ENCODE measurements at regions not wholly inside any gene's neighbourhood (a gene's known extent, or its start where the extent isn't known, plus 50 kb on each side); places are given as distances from the start of the nearest gene placed in this dataset.

DNA sequence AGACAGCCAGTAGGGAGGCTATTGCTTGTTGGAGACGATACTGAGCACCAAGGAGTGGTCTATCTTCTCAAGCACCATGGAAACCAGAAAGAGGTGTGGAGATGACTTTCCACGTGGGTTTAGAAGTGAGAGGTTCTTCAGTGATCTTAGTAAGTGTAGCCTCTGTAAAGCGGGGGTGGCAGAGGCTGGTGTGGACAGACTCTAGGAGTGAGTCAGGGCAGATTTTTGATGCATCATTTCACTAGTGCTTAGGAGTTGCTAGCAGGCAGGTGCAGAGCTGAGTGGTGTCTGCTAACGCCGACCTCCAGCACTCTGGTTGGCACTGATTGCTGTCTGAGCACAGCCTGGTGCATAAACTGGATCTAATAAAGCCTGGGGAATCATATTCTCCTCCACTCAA lies 78.4 kb upstream of the ADO start:
- no peak overlapping the region for H3K4me3 ChIP-seq (ENCODE audit: low read length in 2 of 2)
- no peaks in the 10 kb centered on the region for H3K27me3 ChIP-seq (ENCODE audit: control insufficient read depth in 2 of 2, insufficient read depth in 2 of 2, low read length in 2 of 2)
- no peaks in the 10 kb centered on the region for H3K4me1 ChIP-seq (ENCODE audit: control insufficient read depth in 2 of 2, insufficient read depth in 2 of 2, low read length in 2 of 2)
- H3K27ac ChIP-seq (ENCODE audit: low read depth in 2 of 2, low read length in 2 of 2): no peak overlapping the region
- H3K9me3 ChIP-seq (ENCODE audit: control insufficient read depth in 2 of 2, low read length in 2 of 2): no peaks in the 10 kb centered on the region
- no peak overlapping the region for H3K9ac ChIP-seq (ENCODE audit: low read depth in 1 of 2, low read length in 2 of 2)
- H3K36me3 ChIP-seq (ENCODE audit: control insufficient read depth in 2 of 2, insufficient read depth in 2 of 2, low read length in 2 of 2): no peaks in the 10 kb centered on the region

DNA sequence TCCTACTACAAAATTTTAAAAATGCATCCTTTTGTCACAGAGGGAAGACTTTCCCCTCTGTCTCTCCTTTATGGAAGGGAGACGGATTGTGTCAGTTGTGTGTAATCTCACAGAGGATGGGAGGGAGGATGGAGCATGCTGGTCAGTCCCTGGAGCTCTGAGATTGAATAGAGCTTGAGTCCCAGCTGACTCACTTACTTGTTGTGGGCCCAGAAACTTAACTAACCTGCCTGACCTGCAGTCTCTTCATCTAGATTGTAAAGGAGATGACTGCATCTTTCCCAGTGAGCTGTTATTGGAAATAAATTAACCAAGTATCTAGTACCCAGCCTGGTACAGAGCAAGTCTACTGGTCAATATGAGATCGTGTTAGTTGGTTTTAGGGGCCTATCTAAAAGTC lies 77.9 kb upstream of the ADO start:
- Histone ChIP-seq H3K27me3 (ENCODE audit: control insufficient read depth in 2 of 2, insufficient read depth in 2 of 2, low read length in 2 of 2) (no peaks in the 10 kb centered on the region), H3K9ac (ENCODE audit: low read depth in 1 of 2, low read length in 2 of 2) (no peak overlapping the region), H3K4me1 (ENCODE audit: control insufficient read depth in 2 of 2, insufficient read depth in 2 of 2, low read length in 2 of 2) (no peaks in the 10 kb centered on the region), H3K27ac (ENCODE audit: low read depth in 2 of 2, low read length in 2 of 2) (no peak overlapping the region), H3K36me3 (ENCODE audit: control insufficient read depth in 2 of 2, insufficient read depth in 2 of 2, low read length in 2 of 2) (no peaks in the 10 kb centered on the region), H3K9me3 (ENCODE audit: control insufficient read depth in 2 of 2, low read length in 2 of 2) (no peaks in the 10 kb centered on the region), H3K4me3 (ENCODE audit: low read length in 2 of 2) (no peak overlapping the region)

DNA sequence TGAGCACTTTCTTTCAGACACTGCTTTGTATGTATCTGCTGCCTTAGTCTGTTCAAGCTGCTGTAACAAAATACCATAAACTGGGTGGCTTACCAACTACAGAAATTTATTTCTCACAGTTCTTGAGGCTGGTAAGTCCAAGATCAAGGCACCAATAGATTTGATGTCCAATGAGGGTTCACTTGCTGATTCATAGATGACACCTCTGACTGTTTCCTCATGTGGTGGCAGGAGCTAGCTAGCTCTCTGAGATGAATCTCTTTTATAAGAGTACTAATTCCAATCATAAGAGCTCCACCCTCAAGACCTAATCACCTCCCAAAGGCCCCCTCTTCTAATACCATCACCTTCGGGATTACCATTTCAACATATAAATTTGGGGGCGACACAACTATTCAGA lies 76.6 kb upstream of the ADO start:
- H3K9me3 ChIP-seq (ENCODE audit: control insufficient read depth in 2 of 2, low read length in 2 of 2): no peaks in the 10 kb centered on the region
- no peaks in the 10 kb centered on the region for H3K27me3 ChIP-seq (ENCODE audit: control insufficient read depth in 2 of 2, insufficient read depth in 2 of 2, low read length in 2 of 2)
- no peak overlapping the region for H3K4me3 ChIP-seq (ENCODE audit: low read length in 2 of 2)
- H3K4me1 ChIP-seq (ENCODE audit: control insufficient read depth in 2 of 2, insufficient read depth in 2 of 2, low read length in 2 of 2): no peaks in the 10 kb centered on the region
- no peak overlapping the region for H3K27ac ChIP-seq (ENCODE audit: low read depth in 2 of 2, low read length in 2 of 2)
- H3K36me3 ChIP-seq (ENCODE audit: control insufficient read depth in 2 of 2, insufficient read depth in 2 of 2, low read length in 2 of 2): no peaks in the 10 kb centered on the region
- no peak overlapping the region for H3K9ac ChIP-seq (ENCODE audit: low read depth in 1 of 2, low read length in 2 of 2)

DNA sequence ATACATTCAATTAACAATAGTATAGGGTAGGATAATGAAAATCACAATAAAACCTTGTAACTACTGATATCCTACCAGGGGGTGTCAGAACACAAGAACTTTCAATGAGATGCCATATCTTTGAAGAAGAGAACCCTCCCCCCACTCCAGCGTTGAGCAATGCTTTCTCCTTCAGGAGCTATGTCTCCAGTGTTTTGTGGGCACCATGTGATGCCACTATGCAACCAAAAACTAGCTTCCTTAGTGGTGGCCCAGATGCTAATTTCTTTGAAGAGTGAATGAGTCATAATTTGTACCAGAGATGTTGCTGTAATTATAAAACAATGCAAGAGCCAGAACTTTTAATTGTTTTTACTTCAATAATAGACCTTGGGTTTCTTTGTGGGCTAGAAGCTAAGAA lies 76.0 kb upstream of the ADO start:
- Histone ChIP-seq H3K27ac (ENCODE audit: low read depth in 2 of 2, low read length in 2 of 2) (no peak overlapping the region), H3K36me3 (ENCODE audit: control insufficient read depth in 2 of 2, insufficient read depth in 2 of 2, low read length in 2 of 2) (no peaks in the 10 kb centered on the region), H3K9me3 (ENCODE audit: control insufficient read depth in 2 of 2, low read length in 2 of 2) (no peaks in the 10 kb centered on the region), H3K27me3 (ENCODE audit: control insufficient read depth in 2 of 2, insufficient read depth in 2 of 2, low read length in 2 of 2) (no peaks in the 10 kb centered on the region), H3K4me1 (ENCODE audit: control insufficient read depth in 2 of 2, insufficient read depth in 2 of 2, low read length in 2 of 2) (peaks cover 0 to 2% of the 10 kb centered on the region in 2 donors), H3K4me3 (ENCODE audit: low read length in 2 of 2) (no peak overlapping the region), H3K9ac (ENCODE audit: low read depth in 1 of 2, low read length in 2 of 2) (no peak overlapping the region)

DNA sequence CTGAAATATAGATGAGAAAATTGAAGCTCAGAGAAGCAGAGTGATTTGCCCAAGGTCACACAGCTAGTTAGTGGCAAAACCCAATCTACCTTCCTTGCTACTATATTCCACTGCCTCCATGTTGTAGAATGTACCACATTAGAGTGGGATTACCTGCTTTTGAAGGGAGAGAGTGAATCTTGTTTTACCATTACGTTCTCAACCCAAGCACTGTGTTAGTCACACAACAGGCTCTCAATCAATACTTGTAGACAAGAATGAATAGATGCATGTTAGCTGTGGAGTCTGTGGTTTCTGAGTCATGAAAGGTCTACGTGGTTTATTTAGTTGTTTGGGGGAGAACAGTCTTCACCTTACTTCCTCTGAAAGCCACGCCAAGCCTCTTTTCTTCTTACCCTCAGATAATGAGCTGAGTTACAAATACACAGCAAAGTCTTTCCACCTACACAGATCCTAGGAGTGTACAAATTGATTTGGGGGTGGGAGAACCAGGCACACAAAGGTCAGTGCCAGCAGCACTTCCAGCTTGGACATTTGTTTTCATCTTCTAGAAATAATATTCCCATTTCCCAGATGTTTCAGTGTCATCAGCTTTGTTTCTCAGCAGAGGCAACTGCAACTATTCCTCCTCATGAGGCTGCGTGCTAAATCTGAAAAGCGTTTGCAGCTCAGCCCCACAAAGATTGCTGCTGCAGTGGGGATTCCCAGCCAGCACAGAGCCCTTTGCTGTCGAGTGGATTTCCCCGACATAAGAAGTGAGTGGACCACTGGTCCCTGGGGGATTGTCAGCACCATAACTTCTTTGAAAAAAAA lies 71.5 kb upstream of the ADO start:
- Histone ChIP-seq H3K36me3 (ENCODE audit: control insufficient read depth in 2 of 2, insufficient read depth in 2 of 2, low read length in 2 of 2) (no peaks in the 10 kb centered on the region), H3K27ac (ENCODE audit: low read depth in 2 of 2, low read length in 2 of 2) (no peak overlapping the region), H3K9ac (ENCODE audit: low read depth in 1 of 2, low read length in 2 of 2) (no peak overlapping the region), H3K9me3 (ENCODE audit: control insufficient read depth in 2 of 2, low read length in 2 of 2) (no peaks in the 10 kb centered on the region), H3K27me3 (ENCODE audit: control insufficient read depth in 2 of 2, insufficient read depth in 2 of 2, low read length in 2 of 2) (no peaks in the 10 kb centered on the region), H3K4me1 (ENCODE audit: control insufficient read depth in 2 of 2, insufficient read depth in 2 of 2, low read length in 2 of 2) (peaks cover 0 to 6% of the 10 kb centered on the region in 2 donors), H3K4me3 (ENCODE audit: low read length in 2 of 2) (no peak overlapping the region)

DNA sequence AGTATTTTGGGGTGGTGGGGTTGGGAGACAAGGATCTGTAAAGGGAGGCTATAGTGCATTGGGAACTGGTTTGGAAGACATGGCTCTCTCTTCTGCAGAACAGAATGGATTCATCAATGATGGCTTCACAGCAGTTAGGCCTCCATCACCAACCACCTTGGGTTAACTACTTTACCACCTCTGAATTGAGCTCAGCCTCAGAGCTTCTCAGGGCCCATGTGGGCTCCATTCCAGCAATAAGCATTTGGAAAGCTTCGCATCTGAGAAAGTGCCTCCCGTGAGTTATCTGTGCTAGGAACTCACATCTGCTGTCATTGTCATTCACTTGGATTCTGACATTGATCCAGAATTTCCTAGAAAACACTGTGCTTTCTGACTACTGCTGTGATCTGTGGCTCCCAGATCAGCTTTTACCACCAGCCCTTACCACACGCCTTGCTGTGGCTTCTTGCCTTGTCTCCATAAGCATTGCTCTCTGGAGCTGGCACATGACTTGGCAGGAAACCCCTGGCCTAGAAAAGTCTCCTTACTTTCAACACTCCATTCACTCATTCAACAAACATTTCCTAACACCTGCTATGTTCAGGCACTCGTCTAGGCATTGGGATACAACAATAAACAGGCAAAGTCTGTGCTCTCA lies 70.7 kb upstream of the ADO start:
- no peak overlapping the region for H3K4me3 ChIP-seq (ENCODE audit: low read length in 2 of 2)
- no peaks in the 10 kb centered on the region for H3K36me3 ChIP-seq (ENCODE audit: control insufficient read depth in 2 of 2, insufficient read depth in 2 of 2, low read length in 2 of 2)
- H3K27ac ChIP-seq (ENCODE audit: low read depth in 2 of 2, low read length in 2 of 2): no peak overlapping the region
- peaks cover 0 to 6% of the 10 kb centered on the region in 2 donors for H3K4me1 ChIP-seq (ENCODE audit: control insufficient read depth in 2 of 2, insufficient read depth in 2 of 2, low read length in 2 of 2)
- H3K9ac ChIP-seq (ENCODE audit: low read depth in 1 of 2, low read length in 2 of 2): no peak overlapping the region
- H3K27me3 ChIP-seq (ENCODE audit: control insufficient read depth in 2 of 2, insufficient read depth in 2 of 2, low read length in 2 of 2): no peaks in the 10 kb centered on the region
- H3K9me3 ChIP-seq (ENCODE audit: control insufficient read depth in 2 of 2, low read length in 2 of 2): no peaks in the 10 kb centered on the region

DNA sequence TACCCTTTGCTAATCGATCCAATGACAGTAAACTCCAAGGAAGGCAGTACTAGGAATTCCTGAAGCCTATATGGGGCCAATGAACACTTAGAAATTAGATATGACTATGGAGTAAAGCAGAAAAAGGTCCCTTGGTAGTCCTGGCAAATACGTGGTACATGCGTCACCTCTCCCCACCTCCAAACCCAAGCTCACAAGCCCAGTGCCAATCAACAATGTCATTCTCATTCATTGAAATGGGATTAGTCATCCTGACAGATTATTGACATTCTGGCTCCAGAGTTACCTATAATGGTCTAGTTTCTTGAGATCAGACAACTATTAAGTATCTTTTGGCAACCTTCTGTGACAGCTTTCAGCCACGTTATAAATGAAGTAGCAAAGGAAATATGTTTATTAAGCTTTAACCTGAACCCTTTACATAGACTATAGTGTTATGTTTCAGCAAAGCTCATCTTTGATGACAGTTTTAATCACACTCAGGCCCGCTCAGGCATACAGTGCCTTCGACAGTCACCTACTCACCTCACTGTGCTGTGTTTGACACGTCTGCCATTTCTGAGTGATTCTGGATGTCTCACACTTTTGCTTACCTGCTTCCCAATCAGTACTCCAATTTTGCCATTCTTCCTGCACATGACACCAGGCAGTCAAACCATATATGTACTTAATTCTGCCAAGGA lies 69.6 kb upstream of the ADO start:
- Histone ChIP-seq H3K27ac (ENCODE audit: low read depth in 2 of 2, low read length in 2 of 2) (no peak overlapping the region), H3K9me3 (ENCODE audit: control insufficient read depth in 2 of 2, low read length in 2 of 2) (no peaks in the 10 kb centered on the region), H3K27me3 (ENCODE audit: control insufficient read depth in 2 of 2, insufficient read depth in 2 of 2, low read length in 2 of 2) (no peaks in the 10 kb centered on the region), H3K4me1 (ENCODE audit: control insufficient read depth in 2 of 2, insufficient read depth in 2 of 2, low read length in 2 of 2) (peaks cover 0 to 6% of the 10 kb centered on the region in 2 donors), H3K9ac (ENCODE audit: low read depth in 1 of 2, low read length in 2 of 2) (no peak overlapping the region), H3K4me3 (ENCODE audit: low read length in 2 of 2) (no peak overlapping the region), H3K36me3 (ENCODE audit: control insufficient read depth in 2 of 2, insufficient read depth in 2 of 2, low read length in 2 of 2) (no peaks in the 10 kb centered on the region)

DNA sequence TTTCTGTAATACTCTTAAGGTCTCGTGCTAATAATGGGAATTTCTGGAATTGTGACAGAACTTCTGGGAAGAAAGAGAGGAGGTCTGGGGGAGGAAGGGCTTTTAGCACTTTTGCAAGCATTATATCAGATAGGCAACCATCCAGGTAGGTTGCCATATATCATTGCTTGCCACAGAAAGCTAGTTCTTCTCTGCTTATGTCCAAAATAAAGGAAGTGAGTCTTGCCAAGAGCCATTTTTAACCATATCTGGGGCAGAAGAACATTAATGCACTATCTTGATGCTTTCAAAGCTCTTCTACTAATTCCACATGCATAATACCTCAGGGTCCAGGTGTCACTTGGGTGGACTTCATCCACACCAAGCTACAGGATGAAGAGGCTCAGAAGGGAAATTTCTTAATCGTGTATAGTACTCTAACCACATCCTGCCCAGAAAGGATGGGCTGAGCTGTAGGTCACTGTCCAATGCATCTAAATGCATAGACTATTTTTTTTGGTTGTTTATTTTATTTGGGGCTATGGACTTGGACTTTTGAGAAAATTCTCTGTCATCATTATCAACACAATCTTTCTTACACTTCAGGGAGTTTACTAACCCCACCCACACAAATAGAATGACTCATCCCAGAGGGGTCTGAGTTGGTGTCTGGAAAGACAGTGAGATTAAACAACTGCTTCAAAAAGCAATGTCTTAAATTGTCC lies 68.9 kb upstream of the ADO start:
- no peaks in the 10 kb centered on the region for H3K9me3 ChIP-seq (ENCODE audit: control insufficient read depth in 2 of 2, low read length in 2 of 2)
- H3K27ac ChIP-seq (ENCODE audit: low read depth in 2 of 2, low read length in 2 of 2): no peak overlapping the region
- H3K9ac ChIP-seq (ENCODE audit: low read depth in 1 of 2, low read length in 2 of 2): no peak overlapping the region
- H3K27me3 ChIP-seq (ENCODE audit: control insufficient read depth in 2 of 2, insufficient read depth in 2 of 2, low read length in 2 of 2): no peaks in the 10 kb centered on the region
- no peak overlapping the region for H3K4me3 ChIP-seq (ENCODE audit: low read length in 2 of 2)
- peaks cover 0 to 6% of the 10 kb centered on the region in 2 donors for H3K4me1 ChIP-seq (ENCODE audit: control insufficient read depth in 2 of 2, insufficient read depth in 2 of 2, low read length in 2 of 2)
- no peaks in the 10 kb centered on the region for H3K36me3 ChIP-seq (ENCODE audit: control insufficient read depth in 2 of 2, insufficient read depth in 2 of 2, low read length in 2 of 2)

DNA sequence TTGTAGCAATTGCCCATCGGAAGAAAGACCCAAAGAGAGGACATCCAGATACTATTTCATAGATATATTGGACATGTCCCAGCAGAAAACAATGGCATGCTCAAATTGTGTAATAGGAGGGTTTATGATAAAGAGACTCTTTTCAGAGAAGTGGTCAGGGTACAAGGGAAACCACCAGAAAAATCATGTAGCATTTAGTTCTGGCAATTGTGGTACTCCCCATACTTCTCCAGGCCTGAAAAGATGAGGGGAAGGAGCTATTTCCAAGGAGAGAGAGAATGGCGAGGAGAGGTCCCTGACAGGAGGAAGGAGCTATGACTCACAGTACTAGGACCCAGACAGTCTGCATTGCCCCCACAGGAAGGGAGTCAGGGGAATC lies 68.4 kb upstream of the ADO start:
- no peak overlapping the region for H3K9ac ChIP-seq (ENCODE audit: low read depth in 1 of 2, low read length in 2 of 2)
- no peaks in the 10 kb centered on the region for H3K27me3 ChIP-seq (ENCODE audit: control insufficient read depth in 2 of 2, insufficient read depth in 2 of 2, low read length in 2 of 2)
- H3K4me3 ChIP-seq (ENCODE audit: low read length in 2 of 2): no peak overlapping the region
- H3K4me1 ChIP-seq (ENCODE audit: control insufficient read depth in 2 of 2, insufficient read depth in 2 of 2, low read length in 2 of 2): peaks cover 0 to 6% of the 10 kb centered on the region in 2 donors
- no peaks in the 10 kb centered on the region for H3K36me3 ChIP-seq (ENCODE audit: control insufficient read depth in 2 of 2, insufficient read depth in 2 of 2, low read length in 2 of 2)
- no peaks in the 10 kb centered on the region for H3K9me3 ChIP-seq (ENCODE audit: control insufficient read depth in 2 of 2, low read length in 2 of 2)
- no peak overlapping the region for H3K27ac ChIP-seq (ENCODE audit: low read depth in 2 of 2, low read length in 2 of 2)

DNA sequence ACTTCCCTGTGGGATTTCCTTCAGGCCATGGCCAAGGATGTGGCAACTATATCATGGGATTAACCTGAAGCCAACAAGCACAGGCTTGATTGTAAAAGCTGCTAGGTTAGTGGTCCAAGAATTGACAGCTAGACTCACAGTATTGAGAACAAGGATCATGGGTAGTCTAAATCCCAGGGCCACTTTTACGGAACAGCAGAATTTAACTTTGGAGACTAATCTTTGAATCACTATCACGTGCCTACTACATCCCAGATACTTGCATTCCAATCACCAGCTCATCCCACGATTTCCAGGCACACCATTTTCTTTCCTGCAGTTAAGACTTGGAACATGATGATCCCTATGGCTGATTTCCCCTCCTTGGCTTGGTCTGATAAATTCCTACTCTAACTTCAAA lies 65.6 kb upstream of the ADO start:
- no peak overlapping the region for H3K4me3 ChIP-seq (ENCODE audit: low read length in 2 of 2)
- no peaks in the 10 kb centered on the region for H3K4me1 ChIP-seq (ENCODE audit: control insufficient read depth in 2 of 2, insufficient read depth in 2 of 2, low read length in 2 of 2)
- no peaks in the 10 kb centered on the region for H3K27me3 ChIP-seq (ENCODE audit: control insufficient read depth in 2 of 2, insufficient read depth in 2 of 2, low read length in 2 of 2)

More for the DNA sequence above, 65.6 kb upstream of the ADO start:
- Histone ChIP-seq H3K9me3 (ENCODE audit: control insufficient read depth in 2 of 2, low read length in 2 of 2) (no peaks in the 10 kb centered on the region), H3K9ac (ENCODE audit: low read depth in 1 of 2, low read length in 2 of 2) (no peak overlapping the region), H3K36me3 (ENCODE audit: control insufficient read depth in 2 of 2, insufficient read depth in 2 of 2, low read length in 2 of 2) (no peaks in the 10 kb centered on the region), H3K27ac (ENCODE audit: low read depth in 2 of 2, low read length in 2 of 2) (no peak overlapping the region)

Measured in mucosa of rectum (tissue), 2 donors.